ENCODE measurements at regions not wholly inside any gene's neighbourhood (a gene's known extent, or its start where the extent isn't known, plus 50 kb on each side); places are given as distances from the start of the nearest gene placed in this dataset.

DNA sequence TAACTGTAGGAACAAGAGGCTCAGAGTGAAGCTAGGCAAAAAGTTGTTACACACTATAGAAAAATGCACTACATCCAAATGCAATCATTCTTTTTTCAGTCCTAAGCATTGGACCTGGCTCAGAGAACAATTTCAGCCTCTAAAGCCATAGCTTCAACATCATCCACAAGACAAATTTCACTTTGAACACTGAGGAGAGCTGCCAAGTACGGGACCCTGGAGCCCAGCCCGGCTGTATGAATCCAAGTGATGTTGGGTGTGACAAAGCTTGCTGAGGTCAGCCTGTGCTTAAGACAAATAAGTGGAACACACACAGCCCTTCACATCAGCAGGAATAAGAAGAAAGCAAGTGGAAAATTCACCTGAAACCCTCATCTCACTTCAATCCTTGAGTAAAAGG, 233.1 kb upstream of the PFKP start:
- DNase-seq (ENCODE audit: insufficient read length, low spot score, missing footprints) = no peak
- Histone ChIP-seq H4K20me1 (ENCODE audit: insufficient read depth, low read length) (no peaks in the 10 kb centered on the region), H3K27ac (ENCODE audit: low read depth, low read length) (no peak overlapping the region), H3K9me3 (ENCODE audit: low read depth, low read length) (no peaks in the 10 kb centered on the region), H3K36me3 (ENCODE audit: insufficient read depth, low read length) (no peaks in the 10 kb centered on the region), H3K79me2 (ENCODE audit: insufficient read depth, low read length) (no peaks in the 10 kb centered on the region), H3K4me1 (ENCODE audit: insufficient read depth, low read length) (no peaks in the 10 kb centered on the region), H2AFZ (ENCODE audit: low read length) (no peak overlapping the region), H3K27me3 (ENCODE audit: insufficient read depth, low read length) (no peaks in the 10 kb centered on the region), H3K4me2 (ENCODE audit: insufficient read depth, low read length) (no peak overlapping the region), H3K4me3 (ENCODE audit: insufficient read depth, low read length) (no peak overlapping the region)
- TF ChIP-seq, protein P1, sequence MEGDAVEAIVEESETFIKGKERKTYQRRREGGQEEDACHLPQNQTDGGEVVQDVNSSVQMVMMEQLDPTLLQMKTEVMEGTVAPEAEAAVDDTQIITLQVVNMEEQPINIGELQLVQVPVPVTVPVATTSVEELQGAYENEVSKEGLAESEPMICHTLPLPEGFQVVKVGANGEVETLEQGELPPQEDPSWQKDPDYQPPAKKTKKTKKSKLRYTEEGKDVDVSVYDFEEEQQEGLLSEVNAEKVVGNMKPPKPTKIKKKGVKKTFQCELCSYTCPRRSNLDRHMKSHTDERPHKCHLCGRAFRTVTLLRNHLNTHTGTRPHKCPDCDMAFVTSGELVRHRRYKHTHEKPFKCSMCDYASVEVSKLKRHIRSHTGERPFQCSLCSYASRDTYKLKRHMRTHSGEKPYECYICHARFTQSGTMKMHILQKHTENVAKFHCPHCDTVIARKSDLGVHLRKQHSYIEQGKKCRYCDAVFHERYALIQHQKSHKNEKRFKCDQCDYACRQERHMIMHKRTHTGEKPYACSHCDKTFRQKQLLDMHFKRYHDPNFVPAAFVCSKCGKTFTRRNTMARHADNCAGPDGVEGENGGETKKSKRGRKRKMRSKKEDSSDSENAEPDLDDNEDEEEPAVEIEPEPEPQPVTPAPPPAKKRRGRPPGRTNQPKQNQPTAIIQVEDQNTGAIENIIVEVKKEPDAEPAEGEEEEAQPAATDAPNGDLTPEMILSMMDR (IDR thresholded peaks at IDR 0.05; ENCODE audit: extremely low read depth, low read depth, low read length) = no peak

DNA sequence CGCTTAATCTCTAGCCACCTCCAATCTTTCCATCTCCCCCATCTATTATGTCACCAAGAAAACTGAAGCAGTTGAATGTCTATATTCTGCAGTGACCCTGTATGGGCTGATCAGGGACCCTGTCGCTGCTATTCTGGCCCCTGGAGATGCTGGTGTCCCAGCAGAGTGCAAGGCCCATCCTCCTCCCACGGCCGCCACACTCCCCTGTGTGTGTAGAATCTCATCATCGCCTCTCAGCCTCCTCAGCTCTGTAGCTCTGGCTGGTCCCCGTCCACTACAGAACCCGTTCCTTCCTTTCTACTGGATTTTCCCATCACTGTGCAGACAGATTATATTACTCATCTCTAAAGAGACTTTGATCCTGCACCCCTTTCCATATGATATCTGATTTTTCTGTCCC, 235.8 kb upstream of the PFKP start:
- no peak overlapping the region for H3K4me3 ChIP-seq (ENCODE audit: insufficient read depth, low read length)

DNA sequence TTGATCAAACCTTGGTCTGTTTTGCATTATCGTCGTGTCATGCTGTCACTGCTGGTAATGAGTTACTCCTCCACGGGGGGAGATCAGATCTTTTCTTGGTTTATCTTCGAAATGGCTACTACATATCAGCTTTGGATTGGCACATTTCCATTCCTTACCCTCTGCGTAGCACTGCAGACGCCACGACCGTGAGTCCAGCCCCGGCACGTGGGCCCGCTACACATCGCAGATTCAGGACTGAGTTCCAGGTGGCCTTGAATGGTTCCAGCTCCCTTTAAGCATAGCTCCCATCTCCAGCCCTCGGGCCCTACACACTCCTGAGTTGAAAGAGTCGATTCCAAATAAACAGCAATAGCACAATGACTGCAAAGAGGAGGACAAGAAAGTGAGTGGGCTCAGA, 238.6 kb upstream of the PFKP start:
- TF ChIP-seq, protein P1 (IDR thresholded peaks at IDR 0.05; ENCODE audit: extremely low read depth, low read depth, low read length) = no peak
- no peaks in the 10 kb centered on the region for H4K20me1 ChIP-seq (ENCODE audit: insufficient read depth, low read length)
- no peak overlapping the region for H3K4me3 ChIP-seq (ENCODE audit: insufficient read depth, low read length)
- H2AFZ ChIP-seq (ENCODE audit: low read length) = no peak overlapping the region
- H3K4me1 ChIP-seq (ENCODE audit: insufficient read depth, low read length) = no peaks in the 10 kb centered on the region
- no peak for DNase-seq (ENCODE audit: insufficient read length, low spot score, missing footprints)
- no peaks in the 10 kb centered on the region for H3K36me3 ChIP-seq (ENCODE audit: insufficient read depth, low read length)
- no peaks in the 10 kb centered on the region for H3K27me3 ChIP-seq (ENCODE audit: insufficient read depth, low read length)
- no peak overlapping the region for H3K4me2 ChIP-seq (ENCODE audit: insufficient read depth, low read length)
- H3K27ac ChIP-seq (ENCODE audit: low read depth, low read length) = no peak overlapping the region
- H3K9me3 ChIP-seq (ENCODE audit: low read depth, low read length) = no peaks in the 10 kb centered on the region
- no peaks in the 10 kb centered on the region for H3K79me2 ChIP-seq (ENCODE audit: insufficient read depth, low read length)

More for the DNA sequence above, 235.8 kb upstream of the PFKP start:
- no peaks in the 10 kb centered on the region for H3K79me2 ChIP-seq (ENCODE audit: insufficient read depth, low read length)
- DNase-seq (ENCODE audit: insufficient read length, low spot score, missing footprints) = no peak
- no peak overlapping the region for H3K4me2 ChIP-seq (ENCODE audit: insufficient read depth, low read length)
- TF ChIP-seq, protein P1 (IDR thresholded peaks at IDR 0.05; ENCODE audit: extremely low read depth, low read depth, low read length) = no peak
- no peaks in the 10 kb centered on the region for H4K20me1 ChIP-seq (ENCODE audit: insufficient read depth, low read length)
- no peaks in the 10 kb centered on the region for H3K27me3 ChIP-seq (ENCODE audit: insufficient read depth, low read length)
- no peak overlapping the region for H3K27ac ChIP-seq (ENCODE audit: low read depth, low read length)
- no peak overlapping the region for H2AFZ ChIP-seq (ENCODE audit: low read length)
- no peaks in the 10 kb centered on the region for H3K9me3 ChIP-seq (ENCODE audit: low read depth, low read length)
- H3K36me3 ChIP-seq (ENCODE audit: insufficient read depth, low read length) = no peaks in the 10 kb centered on the region
- H3K4me1 ChIP-seq (ENCODE audit: insufficient read depth, low read length) = no peaks in the 10 kb centered on the region

DNA sequence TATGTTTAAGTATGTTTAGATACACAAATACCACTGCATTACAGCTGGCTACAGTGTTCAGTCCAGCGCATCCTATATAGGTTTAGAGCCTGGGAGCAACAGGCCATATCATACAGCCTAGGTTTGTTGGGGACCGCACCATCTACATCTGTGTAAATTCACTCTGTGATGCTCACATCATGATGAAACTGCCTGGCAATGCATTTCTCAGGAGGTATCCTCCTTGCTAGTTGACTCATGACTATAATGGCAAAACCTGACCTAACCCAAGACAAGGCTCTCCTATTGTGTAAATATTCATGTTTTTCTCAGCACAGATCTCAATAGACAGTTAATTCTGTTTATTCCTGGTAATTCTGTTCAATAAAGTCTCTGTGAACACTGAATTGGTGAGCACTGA, 240.7 kb upstream of the PFKP start:
- Histone ChIP-seq H2AFZ (ENCODE audit: low read length) (no peak overlapping the region), H3K4me1 (ENCODE audit: insufficient read depth, low read length) (no peaks in the 10 kb centered on the region), H3K27ac (ENCODE audit: low read depth, low read length) (no peak overlapping the region), H3K27me3 (ENCODE audit: insufficient read depth, low read length) (no peaks in the 10 kb centered on the region), H3K4me3 (ENCODE audit: insufficient read depth, low read length) (no peak overlapping the region), H4K20me1 (ENCODE audit: insufficient read depth, low read length) (no peaks in the 10 kb centered on the region), H3K79me2 (ENCODE audit: insufficient read depth, low read length) (no peaks in the 10 kb centered on the region), H3K36me3 (ENCODE audit: insufficient read depth, low read length) (no peaks in the 10 kb centered on the region), H3K9me3 (ENCODE audit: low read depth, low read length) (no peaks in the 10 kb centered on the region), H3K4me2 (ENCODE audit: insufficient read depth, low read length) (no peak overlapping the region)
- no peak for DNase-seq (ENCODE audit: insufficient read length, low spot score, missing footprints)
- TF ChIP-seq, protein P1 (IDR thresholded peaks at IDR 0.05; ENCODE audit: extremely low read depth, low read depth, low read length) = no peak

All from osteoblast (primary cell).